AG20443 (cell line): ENCODE measurements at regions not wholly inside any gene's neighbourhood (a gene's known extent, or its start where the extent isn't known, plus 50 kb on each side); places are given as distances from the start of the nearest gene placed in this dataset.
"Not testable (repeated sequence)": the region's sequence is repeated elsewhere in the genome, so short reads cannot be mapped to it uniquely, and the experiment has no call there.

Source experiments
- DNase-seq: peaks from one replicate; pipeline ENCODE4 v3.0.0; 2012; ENCODE audit warnings: low spot score, mixed read lengths

DNA sequence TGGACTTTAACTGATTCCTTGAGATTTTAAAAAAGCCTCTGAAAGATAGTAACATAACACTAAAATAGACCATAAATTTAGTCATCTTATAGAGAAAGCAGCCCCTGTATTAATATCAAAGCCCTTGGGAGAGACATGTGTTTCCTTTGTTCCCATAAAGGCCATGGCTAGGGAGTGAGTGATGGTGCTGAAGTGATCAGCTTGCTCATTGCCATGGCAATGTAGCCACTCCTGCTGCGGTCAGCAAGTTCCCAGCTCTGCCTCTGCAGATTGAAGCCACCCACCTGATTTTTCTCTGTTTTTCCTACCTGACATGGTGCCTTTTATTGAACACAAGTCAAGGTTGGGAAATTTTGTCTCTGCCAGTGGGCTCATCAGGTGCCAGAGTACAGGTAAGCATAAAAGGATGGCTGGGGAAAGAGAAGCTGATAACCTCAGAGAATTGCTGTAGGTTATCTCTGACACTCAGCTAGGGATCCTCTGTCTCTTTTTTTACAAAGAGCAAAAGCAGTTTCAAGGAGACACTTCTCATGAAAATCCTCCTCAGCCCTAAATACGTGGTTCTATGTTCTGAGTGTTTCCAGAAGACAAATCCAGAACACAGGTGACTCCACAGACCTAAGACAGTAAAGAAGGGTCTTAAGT is 296.3 kb upstream of the NMUR2 start:
- DNase-seq = no peak

DNA sequence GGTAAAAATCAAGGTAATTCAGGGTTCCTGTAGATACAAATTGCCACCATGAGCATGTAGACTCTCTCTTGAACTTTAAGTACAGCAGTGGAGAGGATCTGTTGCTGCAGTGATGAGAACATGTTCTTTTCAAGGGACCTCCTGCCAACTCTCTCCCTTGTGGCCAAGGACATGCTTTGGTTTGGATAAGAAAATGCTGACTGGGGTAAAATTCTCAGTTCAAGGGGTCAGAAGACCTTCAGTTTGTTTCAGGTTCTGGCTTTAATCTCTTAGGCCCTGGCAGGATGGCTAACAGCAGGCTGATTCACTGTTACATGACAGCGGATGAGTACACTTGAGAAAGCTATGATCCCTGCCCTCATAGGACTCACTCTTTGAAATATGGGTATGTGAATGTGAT is 299.2 kb upstream of the NMUR2 start:
- no peak for DNase-seq

DNA sequence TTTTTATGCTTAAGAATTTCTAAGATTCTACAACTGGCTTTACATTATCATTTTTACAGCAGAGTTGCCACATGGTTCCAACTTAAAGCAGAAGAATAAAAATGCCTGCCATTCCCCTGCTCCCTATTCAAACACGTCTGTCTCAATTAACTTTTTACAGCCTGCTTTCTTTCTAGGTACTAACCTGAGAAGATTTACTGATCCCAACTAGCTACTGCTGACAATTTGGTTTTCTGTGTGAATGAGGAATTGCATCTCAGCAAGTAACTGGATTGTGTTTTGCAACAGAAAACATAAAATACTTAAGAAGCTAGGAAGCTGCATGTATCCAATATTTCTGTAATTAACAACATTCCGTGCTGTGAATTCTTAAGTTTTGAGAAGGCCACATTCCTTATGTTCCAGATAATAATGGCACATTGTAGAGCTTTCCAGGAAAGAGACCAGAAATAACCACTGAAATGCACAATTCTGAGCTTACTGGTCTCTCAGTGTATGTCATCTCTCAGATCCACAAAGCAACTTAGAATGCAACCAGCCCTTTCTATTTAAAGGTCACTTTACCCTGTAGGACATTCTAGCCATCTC is 306.8 kb upstream of the NMUR2 start:
- DNase-seq = no peak

DNA sequence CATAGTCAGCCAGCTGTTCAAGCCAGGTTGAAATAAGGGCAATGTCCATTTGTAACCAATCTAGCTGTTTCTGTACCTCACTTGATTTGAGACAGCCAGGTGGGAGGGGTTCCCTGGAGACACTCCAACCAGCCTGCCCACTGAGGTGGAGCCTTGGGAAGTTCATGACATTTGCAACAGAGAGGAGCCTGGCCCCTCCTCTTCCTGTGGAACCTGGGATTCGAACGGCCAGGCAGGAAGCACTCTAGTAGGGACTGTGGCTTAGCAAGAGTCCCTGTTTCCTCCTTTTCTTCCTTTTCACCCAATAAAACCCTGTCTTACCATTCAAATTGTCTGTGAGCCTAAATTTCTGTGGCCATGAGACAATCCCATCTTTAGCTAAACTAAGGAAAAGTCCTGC is 312.3 kb upstream of the NMUR2 start:
- no peak for DNase-seq

DNA sequence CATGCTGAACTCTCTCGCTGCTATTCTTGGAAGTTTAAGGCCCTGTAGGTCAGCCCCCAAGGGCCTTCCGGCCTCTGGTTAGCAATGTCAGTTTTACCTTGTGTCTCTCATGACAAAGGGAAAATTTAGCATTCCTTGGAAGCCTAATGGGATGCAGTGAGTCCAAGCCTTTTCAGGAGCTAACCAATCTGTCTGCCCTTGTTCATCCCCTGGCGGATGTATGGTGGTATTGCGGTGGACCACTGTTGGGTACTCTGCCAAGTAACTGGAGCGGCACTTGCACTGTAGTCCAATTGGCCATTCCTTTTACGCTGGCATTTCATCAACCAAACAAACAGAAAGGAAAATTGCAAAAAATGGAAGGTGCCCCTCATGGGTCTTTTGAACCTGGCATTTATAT is 318.4 kb upstream of the NMUR2 start:
- DNase-seq = no peak

DNA sequence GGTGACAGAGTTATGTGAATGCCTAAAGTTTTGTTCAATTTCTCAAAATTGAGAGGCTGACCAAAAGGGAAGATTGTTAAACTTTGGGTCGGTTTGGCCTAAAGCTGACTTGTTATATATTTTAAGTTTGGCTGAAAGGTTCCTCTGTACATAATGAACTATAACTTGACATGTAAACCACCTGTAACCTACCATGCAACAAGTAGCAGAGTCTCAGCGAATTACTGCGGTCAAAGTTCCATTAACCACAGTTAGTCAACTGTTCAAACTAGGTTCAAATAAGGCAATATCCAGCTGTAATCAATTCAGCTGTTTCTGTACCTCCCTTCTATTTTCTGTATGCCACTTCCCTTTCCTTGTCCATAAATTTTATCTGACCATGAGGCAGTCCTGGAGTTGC is 325.1 kb upstream of the NMUR2 start:
- no peak for DNase-seq

DNA sequence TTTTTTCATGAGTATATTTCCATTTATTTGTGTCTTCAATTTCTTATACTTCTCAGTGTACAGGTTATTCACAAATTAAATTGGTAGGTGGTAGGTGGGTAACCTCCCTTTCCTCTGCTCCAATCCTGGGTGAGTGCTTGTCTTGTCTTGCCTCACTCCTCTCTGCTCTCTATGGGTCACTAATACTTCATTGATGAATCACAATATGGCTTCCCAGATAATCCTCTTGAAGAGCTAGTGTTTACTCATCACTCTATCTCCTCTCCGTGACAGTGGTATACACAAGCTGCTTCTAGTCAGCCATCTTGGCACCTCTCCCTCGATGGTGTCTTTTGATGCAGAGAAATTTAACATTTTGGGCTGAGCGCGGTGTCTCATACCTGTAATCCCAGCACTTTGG is 331.8 kb upstream of the NMUR2 start:
- DNase-seq = no peak

DNA sequence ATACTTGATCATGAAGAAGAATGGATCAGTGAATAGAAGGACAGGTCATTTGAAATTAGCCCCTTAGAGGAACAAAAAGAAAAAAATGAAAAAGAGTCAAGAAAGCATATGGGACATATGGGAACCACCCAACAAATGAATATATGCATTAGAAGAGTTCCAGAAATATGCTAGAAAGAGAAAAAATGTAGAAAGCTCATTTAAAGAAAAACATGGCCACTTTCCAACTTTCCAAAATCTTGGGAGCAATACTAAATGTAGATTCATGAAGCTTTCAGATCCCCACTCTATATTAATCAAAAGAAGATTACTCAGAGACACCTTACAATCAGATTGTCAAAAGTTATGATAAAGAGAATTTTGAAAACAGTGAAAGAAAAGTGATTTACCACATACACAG is 334.8 kb upstream of the NMUR2 start:
- DNase-seq = no peak

DNA sequence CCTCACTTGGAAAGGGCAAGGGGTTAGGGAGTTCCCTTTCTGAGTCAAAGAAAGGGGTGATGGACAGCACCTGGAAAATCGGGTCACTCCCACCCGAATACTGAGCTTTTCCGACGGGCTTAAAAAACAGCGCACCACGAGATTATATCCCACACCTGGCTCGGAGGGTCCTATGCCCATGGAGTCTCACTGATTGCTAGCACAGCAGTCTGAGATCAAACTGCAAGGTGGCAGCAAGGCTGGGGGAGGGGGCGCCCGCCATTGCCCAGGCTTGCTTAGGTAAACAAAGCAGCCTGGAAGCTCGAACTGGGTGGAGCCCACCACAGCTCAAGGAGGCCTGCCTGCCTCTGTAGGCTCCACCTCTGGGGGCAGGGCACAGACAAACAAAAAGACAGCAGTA is 336.0 kb upstream of the NMUR2 start:
- not testable (repeated sequence) for DNase-seq

DNA sequence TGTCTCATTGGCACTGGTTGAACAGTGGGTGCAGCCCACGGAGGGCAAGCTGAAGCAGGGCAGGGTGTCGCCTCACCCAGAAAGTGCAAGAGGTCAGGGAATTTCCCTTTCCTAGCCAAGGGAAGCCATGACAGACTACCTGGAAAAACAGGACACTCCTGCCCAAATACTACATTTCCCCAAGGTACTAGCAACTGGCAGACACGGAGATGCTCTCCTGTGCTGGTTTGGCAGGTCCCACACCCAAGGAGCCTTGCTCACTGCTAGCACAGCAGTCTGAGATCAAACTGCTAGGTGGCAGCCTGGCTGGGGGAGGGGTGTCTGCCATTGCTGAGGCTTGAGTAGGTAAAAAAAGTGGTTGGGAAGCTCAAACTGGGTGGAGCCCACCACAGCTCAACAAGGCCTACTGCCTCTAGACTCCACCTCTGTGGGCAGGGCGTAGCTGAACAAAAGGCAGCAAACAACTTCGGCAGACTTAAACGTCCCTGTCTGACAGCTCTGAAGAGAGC is 382.7 kb upstream of the NMUR2 start:
- not testable (repeated sequence) for DNase-seq

DNA sequence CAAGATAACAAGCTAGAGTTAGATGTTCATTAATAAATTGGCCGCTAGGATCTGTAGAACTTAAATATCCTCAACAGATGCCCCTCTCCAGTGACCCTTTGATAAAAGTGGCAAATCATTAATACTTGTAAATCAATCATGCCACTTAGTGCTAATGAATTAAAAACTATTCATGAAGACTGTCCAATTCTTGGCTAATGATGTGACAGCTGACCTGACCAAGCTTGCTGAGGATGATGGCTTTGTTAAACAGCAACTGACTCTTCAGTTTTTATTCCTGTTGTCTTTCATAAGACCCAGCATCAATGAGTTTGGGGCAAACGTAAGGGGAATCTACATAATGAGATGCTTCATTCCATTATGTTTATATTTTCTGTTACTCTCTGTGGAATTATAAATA is 396.8 kb upstream of the NMUR2 start:
- DNase-seq = no peak

DNA sequence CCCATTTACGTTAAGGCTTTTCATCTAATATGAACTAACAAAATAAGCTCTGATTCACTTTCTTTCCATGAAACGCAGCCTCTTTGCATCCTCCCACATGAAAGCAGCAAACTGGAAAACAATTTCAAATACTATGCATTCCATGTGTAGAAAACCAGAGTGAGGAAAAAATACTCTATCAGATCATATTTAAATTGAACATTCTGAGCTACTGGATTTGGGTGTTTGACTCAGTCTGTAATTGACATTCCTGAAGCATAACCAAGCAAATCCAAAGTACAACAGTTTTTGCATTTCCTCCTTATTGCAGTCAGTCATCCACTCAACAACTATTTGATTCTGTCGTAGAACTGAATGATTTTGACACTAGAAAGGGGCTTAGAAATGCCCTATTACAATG is 399.1 kb upstream of the NMUR2 start:
- DNase-seq = no peak

DNA sequence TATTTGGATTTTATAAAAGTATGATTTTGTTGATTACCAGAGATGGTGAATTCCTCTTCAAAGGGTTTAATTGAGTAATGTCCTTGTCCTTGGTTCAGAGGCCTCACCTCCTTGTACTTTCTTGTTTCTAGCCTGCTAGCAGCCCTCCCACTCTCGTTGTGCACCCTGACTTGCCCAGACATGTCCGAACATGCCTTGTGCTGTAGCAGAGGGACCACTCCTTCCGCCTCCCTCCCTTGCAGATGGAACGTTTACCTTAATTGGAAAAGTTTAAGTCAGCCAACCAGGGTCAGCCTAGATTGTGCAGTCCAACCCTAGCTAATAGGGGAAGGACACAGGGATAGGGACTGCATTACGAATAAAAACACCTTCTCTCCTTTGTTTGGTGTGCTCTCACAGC is 406.9 kb upstream of the NMUR2 start:
- DNase-seq = no peak

DNA sequence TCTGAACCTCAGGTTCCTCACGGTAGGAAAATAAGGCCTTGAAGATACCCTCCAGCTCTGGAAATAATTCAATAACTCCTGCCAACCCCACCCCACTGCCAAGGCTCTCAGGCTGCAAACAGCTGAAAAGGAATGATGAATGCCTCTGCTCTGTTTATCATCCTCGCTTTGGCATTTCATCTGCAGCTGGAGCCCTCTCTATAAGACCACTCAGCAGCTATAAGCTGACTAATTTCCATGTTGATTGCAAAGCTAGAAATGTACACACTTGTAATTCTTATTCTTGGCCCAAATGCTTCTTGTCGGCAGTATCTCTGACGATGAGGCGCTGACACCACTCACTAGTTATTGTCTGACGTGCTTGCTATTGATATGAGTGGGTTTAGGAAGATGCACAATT is 408.4 kb upstream of the NMUR2 start:
- DNase-seq = no peak

DNA sequence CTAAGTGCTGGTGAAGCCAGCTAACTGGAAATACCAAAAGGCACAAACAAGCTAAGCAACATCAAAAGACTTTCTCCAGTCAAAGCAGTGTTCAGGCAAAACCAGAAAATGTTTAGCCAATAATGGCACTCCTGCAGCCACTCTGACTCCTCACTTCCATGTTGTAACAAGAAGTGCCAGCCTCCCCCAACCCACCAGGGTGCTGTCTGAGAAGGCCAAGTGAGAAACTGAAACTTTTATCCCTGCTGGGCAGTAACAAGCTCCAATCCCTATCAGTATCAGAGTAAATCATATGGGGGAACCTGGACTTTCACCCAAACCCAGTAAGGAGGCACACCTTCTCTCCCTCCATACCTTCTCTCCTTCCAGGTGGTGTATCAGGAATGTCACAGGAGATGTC is 414.8 kb upstream of the NMUR2 start:
- DNase-seq = no peak

DNA sequence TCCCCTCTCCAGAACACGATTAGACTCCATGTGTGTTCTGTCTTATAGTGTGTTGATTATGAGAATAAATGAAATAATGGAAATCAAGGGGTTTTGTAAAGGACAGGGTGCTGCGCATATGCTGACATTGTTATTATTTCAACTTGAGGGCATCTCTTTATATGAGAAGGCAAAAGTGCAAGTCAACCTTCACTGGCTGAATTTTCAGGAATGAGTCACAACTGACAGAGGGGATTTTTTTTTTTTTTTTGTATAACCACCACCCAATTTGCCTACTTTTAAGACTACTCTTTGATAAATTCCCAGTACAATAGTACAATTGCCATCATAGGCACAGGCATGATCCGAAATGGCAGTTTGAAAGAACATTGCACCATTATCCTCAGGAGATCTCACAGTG is 419.2 kb upstream of the NMUR2 start:
- DNase-seq = no peak

DNA sequence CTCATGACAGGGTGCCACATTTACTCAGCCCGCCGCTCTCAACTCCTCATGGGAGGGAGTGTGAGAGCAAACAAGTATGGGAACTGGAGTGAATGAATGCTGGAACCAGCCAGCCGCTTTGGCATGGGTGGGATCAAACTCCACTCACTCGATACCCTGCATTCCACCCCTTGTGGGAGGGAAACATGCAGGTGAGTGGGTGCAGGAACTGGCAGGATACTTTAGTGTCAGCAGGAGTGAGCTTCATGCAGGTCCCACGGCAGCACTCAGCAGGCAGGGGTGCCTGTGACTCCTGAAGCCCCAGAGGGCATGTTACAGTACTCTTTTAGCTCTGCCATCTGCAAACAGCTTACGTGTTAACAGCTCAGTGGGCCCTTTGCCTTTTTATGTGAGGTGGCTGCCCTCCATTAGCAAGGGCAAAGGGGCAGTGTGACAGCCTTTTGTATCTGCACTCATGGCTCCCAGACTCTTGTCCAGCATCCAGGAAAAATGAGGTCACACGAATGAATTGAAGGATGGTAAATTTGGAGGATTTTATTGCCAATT is 433.2 kb upstream of the NMUR2 start:
- DNase-seq = no peak

DNA sequence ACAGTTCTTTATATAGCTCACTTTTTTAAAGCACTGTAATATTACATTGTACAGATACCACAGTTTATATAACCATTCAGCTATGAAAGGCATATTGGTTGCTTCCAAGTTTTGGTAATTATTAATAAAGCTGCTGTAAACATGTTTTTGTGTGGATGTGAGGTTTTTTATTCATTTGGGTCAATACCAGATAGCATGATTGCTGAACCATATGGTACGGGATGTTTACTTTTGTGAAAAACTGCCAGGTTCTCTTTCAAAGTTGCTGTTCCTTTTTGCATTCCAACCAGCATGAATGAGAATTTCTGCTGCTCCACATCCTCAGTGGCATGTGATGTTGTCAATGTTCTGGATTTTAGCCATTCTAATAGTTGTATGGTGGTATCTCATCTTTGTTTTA is 439.6 kb upstream of the NMUR2 start:
- no peak for DNase-seq

DNA sequence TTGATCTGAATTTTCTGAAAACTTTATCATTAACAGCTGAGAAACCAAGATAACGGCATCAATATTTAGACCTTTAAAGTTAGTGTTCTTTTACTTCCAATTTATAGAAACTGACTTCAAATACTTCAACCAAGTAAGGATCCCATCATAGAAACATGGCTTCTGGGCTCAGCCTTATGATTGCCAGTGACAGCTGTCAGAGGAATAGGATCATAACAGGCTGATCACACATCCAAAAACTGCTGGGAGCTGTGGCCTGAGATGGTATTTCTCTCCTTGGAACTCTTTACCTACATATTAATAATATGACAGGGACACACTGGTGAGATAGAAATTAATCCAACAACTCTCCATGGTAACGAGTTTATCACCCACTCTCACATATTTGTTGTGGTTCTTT is 448.3 kb upstream of the NMUR2 start:
- no peak for DNase-seq

DNA sequence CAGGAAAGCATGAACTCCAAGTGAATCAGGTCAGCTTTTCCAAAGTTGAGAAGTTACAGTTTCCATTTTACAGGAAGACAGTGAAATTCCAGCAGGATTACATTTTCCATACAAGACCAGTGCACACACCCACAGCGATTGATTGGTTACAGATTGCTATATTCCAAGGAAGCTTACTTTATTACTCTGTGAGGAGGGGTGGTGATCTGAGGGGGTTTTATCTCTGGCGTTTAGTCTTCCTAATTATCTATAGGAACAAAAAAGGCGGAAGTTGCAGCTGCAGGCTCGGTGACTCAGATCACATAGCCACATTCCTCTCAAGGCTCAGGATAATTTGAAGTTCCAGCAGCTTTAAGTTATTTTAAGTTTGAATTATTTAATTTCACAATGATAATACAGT is 450.4 kb upstream of the NMUR2 start:
- DNase-seq = no peak

DNA sequence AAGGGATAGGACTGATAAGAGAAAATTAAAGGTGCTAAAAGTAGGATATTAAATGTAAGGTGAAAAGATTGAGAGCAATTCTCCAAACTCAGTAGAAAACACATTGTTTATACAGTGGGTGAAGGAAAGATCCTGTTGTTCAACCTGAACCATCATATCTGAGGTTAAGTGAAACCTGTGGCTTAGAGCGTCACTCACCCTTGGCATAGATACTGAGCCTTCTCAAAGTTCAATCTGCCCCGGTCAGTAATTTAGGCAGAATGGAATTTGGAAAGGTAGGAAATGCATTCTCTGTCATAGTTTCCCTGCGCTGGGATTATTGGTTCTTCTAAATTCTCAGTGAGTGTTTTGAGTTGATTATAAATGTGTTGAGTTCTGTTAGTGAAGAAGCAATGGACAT is 456.2 kb upstream of the NMUR2 start:
- no peak for DNase-seq

DNA sequence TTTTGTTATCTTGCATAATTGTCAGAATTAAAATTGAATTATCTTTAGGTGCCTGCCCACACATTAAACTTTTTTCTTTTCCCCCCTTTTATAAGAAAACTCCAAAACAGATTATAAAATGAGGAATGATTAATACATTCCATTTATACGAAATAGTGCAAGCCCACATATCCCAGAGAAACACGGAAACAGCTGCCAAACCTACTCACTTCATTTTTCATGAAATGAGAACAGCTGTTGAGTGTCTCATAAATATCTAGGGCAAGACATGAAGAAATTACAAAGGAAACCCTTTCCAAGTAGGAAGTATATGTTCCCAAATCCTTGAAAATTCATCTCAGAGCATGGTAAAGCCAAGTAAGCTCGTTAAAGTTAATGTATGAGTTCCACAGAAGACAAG is 459.4 kb upstream of the NMUR2 start:
- no peak for DNase-seq

DNA sequence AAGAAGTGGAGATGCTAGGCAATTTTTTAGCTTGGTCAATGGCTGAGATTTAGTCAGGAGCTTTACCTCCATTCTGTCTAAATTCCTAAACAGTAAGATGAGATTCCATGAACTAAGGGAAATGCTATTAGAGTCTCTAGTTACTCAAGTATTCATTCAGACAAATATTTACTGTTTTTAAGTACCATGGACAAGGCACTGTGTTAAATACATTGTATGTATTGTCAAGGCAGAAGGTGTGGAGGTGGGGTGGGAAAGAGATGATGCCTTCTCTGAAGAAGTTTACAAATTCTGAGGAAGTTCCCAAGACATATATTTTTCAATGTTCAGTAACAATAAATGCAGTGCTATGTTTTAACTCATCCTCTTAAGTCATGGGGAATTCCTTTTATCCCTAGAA is 459.9 kb upstream of the NMUR2 start:
- DNase-seq = no peak

DNA sequence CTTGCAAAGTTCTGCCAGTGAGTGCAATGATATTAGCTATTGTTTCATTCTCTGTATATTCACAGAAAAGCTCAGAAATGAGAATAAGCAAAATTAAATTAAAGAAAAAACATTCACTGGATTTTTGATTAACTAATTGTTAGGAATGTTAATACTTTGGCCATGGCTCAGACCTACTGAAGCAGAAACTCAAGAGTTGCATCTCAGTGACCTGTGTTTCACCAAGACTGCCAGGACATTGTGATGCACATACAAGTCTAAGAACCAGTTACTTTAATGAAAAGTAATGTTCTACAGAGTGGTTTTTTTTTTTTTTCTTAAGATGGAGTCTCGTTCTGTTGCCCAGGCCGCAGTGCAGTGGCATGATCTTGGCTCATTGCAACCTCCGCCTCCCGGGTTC is 464.9 kb upstream of the NMUR2 start:
- no peak for DNase-seq
